ENCODE measurements at regions not wholly inside any gene's neighbourhood (a gene's known extent, or its start where the extent isn't known, plus 50 kb on each side); places are given as distances from the start of the nearest gene placed in this dataset.

DNA sequence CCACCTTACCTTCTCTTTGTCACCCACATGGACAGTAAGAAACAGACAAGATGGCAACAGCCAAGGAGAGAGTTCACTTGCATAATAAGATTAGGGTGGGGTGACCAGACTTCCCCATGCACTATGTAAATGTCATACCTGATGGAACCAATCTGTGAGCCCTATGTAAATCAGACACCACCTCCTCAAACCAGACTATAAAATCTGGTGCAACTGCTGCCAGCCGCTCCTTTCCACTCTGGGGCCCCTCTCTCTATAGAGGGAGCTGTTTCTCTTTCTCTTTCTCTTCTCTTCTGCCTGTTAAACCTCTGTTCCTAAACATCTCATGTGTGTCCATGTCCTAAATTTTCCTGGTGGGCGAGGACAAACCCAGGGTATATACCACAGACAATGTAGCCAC, 405.5 kb upstream of the CNTN4 start:
- DNase-seq (ENCODE audit: low read depth), result no peak

- no peak for DNase-seq (ENCODE audit: low read depth)
These were observed 401.9 kb upstream of the CNTN4 start for GRCh38 chr3:1696669-1697275.

GRCh38 chr3:1699361-1699920, 399.2 kb upstream of the CNTN4 start:
- no peak for DNase-seq (ENCODE audit: low read depth)

DNA sequence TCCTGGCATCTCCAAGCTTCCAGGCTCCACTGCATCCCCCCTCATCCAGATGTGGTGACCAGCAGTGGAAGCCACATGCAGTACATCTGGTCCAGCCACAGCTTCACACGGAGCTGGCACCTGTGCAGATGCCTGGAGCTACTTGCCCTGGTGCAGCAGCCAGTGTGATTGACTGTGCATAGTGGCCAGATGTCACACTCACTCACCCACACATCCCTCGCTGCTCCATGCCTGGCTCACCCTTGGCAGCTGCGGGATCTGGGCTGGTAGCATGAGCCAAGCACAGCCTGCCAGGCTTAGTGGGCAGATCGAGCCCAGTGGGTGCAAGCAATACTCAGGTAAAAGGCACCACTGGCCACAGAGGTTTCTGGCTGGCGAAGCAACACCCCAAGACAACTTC, 398.0 kb upstream of the CNTN4 start:
- no peak for DNase-seq (ENCODE audit: low read depth)

GRCh38 chr3:1703169-1703568, 395.5 kb upstream of the CNTN4 start:
- no peak for DNase-seq (ENCODE audit: low read depth)

GRCh38 chr3:1710663-1711062, 388.0 kb upstream of the CNTN4 start:
- no peak for DNase-seq (ENCODE audit: low read depth)

- DNase-seq (ENCODE audit: low read depth), result no peak
These were observed 381.1 kb upstream of the CNTN4 start for GRCh38 chr3:1717524-1717923.

- DNase-seq (ENCODE audit: low read depth), result no peak
These were observed 374.9 kb upstream of the CNTN4 start for GRCh38 chr3:1723726-1724125.

GRCh38 chr3:1726741-1727140, 371.9 kb upstream of the CNTN4 start:
- no peak for DNase-seq (ENCODE audit: low read depth)

- DNase-seq (ENCODE audit: low read depth), result no peak
These were observed 371.4 kb upstream of the CNTN4 start for GRCh38 chr3:1727242-1727641.

- DNase-seq (ENCODE audit: low read depth), result no peak
These were observed 370.2 kb upstream of the CNTN4 start for GRCh38 chr3:1728510-1728909.

- peak; percentile 60 for DNase-seq (ENCODE audit: low read depth)
These were observed 364.1 kb upstream of the CNTN4 start for GRCh38 chr3:1734494-1735122.

GRCh38 chr3:1752205-1752604, 346.5 kb upstream of the CNTN4 start:
- DNase-seq (ENCODE audit: low read depth), result peak; percentile 17

DNA sequence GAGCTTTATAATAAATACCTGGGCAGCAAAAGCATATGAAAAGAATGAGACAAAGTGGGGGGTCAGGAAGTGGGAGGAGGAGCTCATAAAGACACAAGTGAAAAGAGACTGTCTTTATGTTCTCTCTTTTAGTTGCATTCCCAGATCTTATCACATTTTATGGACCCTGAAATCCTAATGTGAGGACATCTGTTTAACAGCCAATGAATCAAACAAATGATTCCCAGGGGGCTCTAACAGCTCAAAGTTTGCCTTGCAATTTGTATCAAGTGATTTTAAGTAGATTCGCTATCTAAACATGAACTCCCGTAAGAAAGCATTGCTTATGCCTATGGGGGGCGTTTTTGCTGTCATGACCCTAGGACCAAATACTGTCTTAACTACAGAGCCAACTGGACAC, 332.3 kb upstream of the CNTN4 start:
- DNase-seq (ENCODE audit: low read depth), result no peak

GRCh38 chr3:1773679-1774078, 325.0 kb upstream of the CNTN4 start:
- DNase-seq (ENCODE audit: low read depth), result no peak

DNA sequence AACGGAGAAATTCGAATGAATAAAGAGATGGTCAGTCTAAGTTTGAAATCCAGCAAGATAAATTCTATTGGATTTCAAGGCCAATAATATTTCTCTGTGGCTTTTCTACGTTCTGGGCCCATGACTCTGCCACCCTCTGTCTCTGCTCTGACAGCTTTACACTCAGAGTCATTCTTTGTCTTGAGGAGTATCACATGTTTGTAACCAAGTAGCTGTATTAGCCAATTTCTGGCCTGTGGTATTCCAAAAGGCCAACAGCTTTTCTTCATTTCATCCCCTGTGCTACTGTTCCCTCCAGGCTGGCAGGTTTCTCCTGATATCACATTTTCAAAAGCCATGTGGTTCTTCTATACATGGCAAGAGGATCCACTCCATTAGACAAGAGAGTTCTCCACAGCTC, 324.1 kb upstream of the CNTN4 start:
- DNase-seq (ENCODE audit: low read depth), result no peak

GRCh38 chr3:1775321-1775720, 323.3 kb upstream of the CNTN4 start:
- DNase-seq (ENCODE audit: low read depth), result no peak

GRCh38 chr3:1783995-1784394, 314.7 kb upstream of the CNTN4 start:
- no peak for DNase-seq (ENCODE audit: low read depth)

DNA sequence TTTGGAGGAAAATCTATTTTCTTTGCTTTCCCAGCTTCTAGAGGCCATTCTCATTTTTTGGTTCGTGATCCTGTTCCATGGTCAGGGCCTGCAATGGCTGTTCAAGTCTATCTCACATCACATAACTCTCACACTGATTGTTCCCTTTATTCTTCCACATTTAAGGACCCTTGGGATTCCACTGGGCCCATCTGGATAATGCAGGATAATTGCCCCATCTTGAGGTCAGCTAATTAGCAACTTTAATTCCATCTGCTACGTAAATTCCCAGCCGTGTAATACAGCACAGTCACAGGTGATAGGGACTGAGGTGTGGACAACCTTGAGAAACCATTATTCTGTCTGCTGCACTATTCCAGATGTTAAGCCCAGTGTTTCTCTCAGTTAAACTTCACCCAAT, 311.6 kb upstream of the CNTN4 start:
- DNase-seq (ENCODE audit: low read depth), result no peak

- DNase-seq (ENCODE audit: low read depth), result no peak
These were observed 306.2 kb upstream of the CNTN4 start for GRCh38 chr3:1792466-1792865.

DNA sequence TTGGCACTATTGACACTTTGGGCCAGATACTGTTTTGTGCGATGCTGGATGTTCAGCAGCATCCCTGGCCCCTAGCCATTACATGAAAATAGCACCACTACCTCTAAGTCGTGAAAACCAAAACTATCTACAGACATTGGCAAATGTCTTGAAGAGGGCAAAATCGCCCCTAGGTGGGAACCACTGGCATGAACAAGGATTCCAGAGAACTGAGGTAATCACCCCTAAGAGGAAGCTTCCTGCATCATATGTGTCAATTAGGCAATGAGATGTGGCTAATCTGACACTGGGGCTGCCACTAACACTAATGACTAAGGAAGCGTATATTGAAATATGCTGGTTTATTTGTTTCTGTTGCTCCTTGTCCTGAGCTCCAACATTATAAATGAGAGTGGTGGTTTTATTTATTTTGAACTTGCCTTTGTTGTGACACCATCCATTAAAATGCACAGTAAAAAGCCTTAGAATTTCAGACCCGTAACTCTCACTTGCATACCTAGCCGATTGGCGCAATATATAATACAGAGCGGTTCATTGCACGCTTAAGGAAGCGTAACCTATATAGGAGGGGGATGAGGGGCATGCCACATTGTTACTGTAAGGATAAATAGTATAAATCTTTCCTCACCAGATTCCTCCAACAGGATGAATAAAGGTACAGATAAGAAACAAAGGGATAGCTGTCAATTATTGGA, 299.8 kb upstream of the CNTN4 start:
- no peak for DNase-seq (ENCODE audit: low read depth)

GRCh38 chr3:1805331-1805730, 293.3 kb upstream of the CNTN4 start:
- DNase-seq (ENCODE audit: low read depth), result no peak

- no peak for DNase-seq (ENCODE audit: low read depth)
These were observed 290.1 kb upstream of the CNTN4 start for GRCh38 chr3:1808590-1808989.
